ENCODE measurements at regions not wholly inside any gene's neighbourhood (a gene's known extent, or its start where the extent isn't known, plus 50 kb on each side); places are given as distances from the start of the nearest gene placed in this dataset.

DNA sequence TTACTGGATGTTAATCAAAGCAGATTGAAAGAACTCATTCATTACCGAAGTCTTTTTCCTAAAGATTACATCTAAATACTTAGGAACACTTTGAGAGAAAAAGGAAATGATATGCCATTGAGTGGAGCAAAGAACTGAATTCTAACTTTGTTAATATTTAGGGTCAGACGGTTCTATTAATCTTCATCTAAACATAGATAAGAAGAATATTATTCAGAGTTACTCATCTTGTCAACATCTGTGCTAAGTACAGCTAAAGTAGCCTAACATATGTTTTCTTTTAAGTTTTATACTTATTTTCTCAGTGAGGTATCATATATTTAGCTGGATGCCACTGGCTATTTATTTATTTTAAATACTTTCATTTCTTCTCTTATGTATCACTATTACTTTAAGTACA, 1763.7 kb downstream of the EFNA5 start:
- no peaks in the 10 kb centered on the region for H3K27me3 ChIP-seq
- no peak for TF ChIP-seq CTCF (IDR thresholded peaks at IDR 0.05 in 4 of 5, conservative IDR thresholded peaks at IDR 0.05 in 1 of 5)
- no peak for TF ChIP-seq POLR2A (IDR thresholded peaks at IDR 0.05)
- H3K4me1 ChIP-seq = no peaks in the 10 kb centered on the region
- H3K4me3 ChIP-seq = no peak overlapping the region
- H3K27ac ChIP-seq = no peak overlapping the region
- ATAC-seq (no peak), DNase-seq (no peak)
- no peaks in the 10 kb centered on the region for H3K9me3 ChIP-seq
- in situ Hi-C loops (cut with MboI; ENCODE audit: low sequenced_read_pairs in 4 of 4) (no loop called here), intact Hi-C loops (cut with DNase I; ENCODE audit: low total_unique reads) (no loop called here)
- no peaks in the 10 kb centered on the region for H3K36me3 ChIP-seq

DNA sequence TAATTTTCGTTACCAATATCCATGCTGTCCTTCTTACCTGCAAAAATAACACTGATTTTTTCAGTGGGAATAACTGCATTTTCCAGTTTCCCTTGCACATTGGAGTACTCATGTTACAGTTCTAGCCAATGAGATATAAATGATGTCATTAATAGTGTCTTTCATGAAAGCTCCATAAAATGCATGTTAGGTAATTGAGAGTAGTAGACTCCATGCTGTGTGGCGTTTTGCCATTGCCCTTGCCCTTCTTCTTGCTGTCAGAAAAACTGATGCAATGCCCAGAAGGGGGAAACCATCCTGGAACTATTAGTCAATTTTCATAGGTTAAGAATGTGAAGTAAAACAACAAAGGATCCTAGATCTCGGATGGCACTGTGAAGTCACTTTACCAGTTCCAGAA, 1765.3 kb downstream of the EFNA5 start:
- H3K9me3 ChIP-seq = no peaks in the 10 kb centered on the region
- intact Hi-C loops (cut with DNase I; ENCODE audit: low total_unique reads) (no loop called here), in situ Hi-C loops (cut with MboI; ENCODE audit: low sequenced_read_pairs in 4 of 4) (no loop called here)
- TF ChIP-seq POLR2A (IDR thresholded peaks at IDR 0.05) = no peak
- no peak for TF ChIP-seq CTCF (IDR thresholded peaks at IDR 0.05 in 4 of 5, conservative IDR thresholded peaks at IDR 0.05 in 1 of 5)
- ATAC-seq (no peak), DNase-seq (no peak)
- no peaks in the 10 kb centered on the region for H3K36me3 ChIP-seq
- no peaks in the 10 kb centered on the region for H3K4me1 ChIP-seq
- no peak overlapping the region for H3K27ac ChIP-seq
- H3K4me3 ChIP-seq = no peak overlapping the region
- no peaks in the 10 kb centered on the region for H3K27me3 ChIP-seq

GRCh38 chr5:105903069-105903468, 1767.7 kb downstream of the EFNA5 start:
- Histone ChIP-seq H3K36me3 (no peaks in the 10 kb centered on the region), H3K27me3 (no peaks in the 10 kb centered on the region), H3K4me1 (no peaks in the 10 kb centered on the region), H3K27ac (no peak overlapping the region), H3K4me3 (no peak overlapping the region), H3K9me3 (no peaks in the 10 kb centered on the region)
- in situ Hi-C loops (cut with MboI; ENCODE audit: low sequenced_read_pairs in 4 of 4) (no loop called here), intact Hi-C loops (cut with DNase I; ENCODE audit: low total_unique reads) (no loop called here)
- no peak for DNase-seq
- no peak for ATAC-seq
- no peak for TF ChIP-seq CTCF (IDR thresholded peaks at IDR 0.05 in 4 of 5, conservative IDR thresholded peaks at IDR 0.05 in 1 of 5)
- TF ChIP-seq POLR2A (IDR thresholded peaks at IDR 0.05) = no peak

GRCh38 chr5:105899726-105900125, 1771.0 kb downstream of the EFNA5 start:
- Histone ChIP-seq H3K4me1 (no peaks in the 10 kb centered on the region), H3K27ac (no peak overlapping the region), H3K27me3 (no peaks in the 10 kb centered on the region), H3K36me3 (no peaks in the 10 kb centered on the region), H3K4me3 (no peak overlapping the region), H3K9me3 (no peaks in the 10 kb centered on the region)
- in situ Hi-C loops (cut with MboI; ENCODE audit: low sequenced_read_pairs in 4 of 4) (no loop called here), intact Hi-C loops (cut with DNase I; ENCODE audit: low total_unique reads) (no loop called here)
- TF ChIP-seq POLR2A (IDR thresholded peaks at IDR 0.05) (no peak), CTCF (IDR thresholded peaks at IDR 0.05 in 4 of 5, conservative IDR thresholded peaks at IDR 0.05 in 1 of 5) (no peak)
- DNase-seq = no peak
- ATAC-seq = no peak

GRCh38 chr5:105898183-105898582, 1772.6 kb downstream of the EFNA5 start:
- TF ChIP-seq CTCF (IDR thresholded peaks at IDR 0.05 in 4 of 5, conservative IDR thresholded peaks at IDR 0.05 in 1 of 5) (no peak), POLR2A (IDR thresholded peaks at IDR 0.05) (no peak)
- no peak overlapping the region for H3K4me3 ChIP-seq
- in situ Hi-C loops (cut with MboI; ENCODE audit: low sequenced_read_pairs in 4 of 4) (no loop called here), intact Hi-C loops (cut with DNase I; ENCODE audit: low total_unique reads) (no loop called here)
- no peaks in the 10 kb centered on the region for H3K4me1 ChIP-seq
- no peak overlapping the region for H3K27ac ChIP-seq
- ATAC-seq (no peak), DNase-seq (no peak)
- H3K27me3 ChIP-seq = no peaks in the 10 kb centered on the region
- no peaks in the 10 kb centered on the region for H3K9me3 ChIP-seq
- H3K36me3 ChIP-seq = no peaks in the 10 kb centered on the region
